ENCODE measurements at regions not wholly inside any gene's neighbourhood (a gene's known extent, or its start where the extent isn't known, plus 50 kb on each side); places are given as distances from the start of the nearest gene placed in this dataset.

- Histone ChIP-seq H3K79me2 (ENCODE audit: insufficient read depth, low read length) (no peaks in the 10 kb centered on the region), H3K4me1 (ENCODE audit: control insufficient read depth in 1 of 2, insufficient read depth in 2 of 2, low read length in 2 of 2) (no peaks in the 10 kb centered on the region), H3K27ac (ENCODE audit: low read depth in 1 of 2, low read length in 2 of 2) (no peak overlapping the region), H3K4me3 (replicated peaks in 1 of 3; ENCODE audit: low read depth in 2 of 3, low read length in 3 of 3) (no peak overlapping the region), H3K9me3 (replicated peaks in 1 of 2; ENCODE audit: control insufficient read depth in 1 of 2, insufficient read depth in 1 of 2, low read length in 2 of 2) (peaks cover 4 to 5% of the 10 kb centered on the region in 2 donors), H3K27me3 (ENCODE audit: control insufficient read depth in 2 of 2, insufficient read depth in 2 of 2, low read length in 2 of 2) (no peaks in the 10 kb centered on the region), H3K4me2 (replicated peaks; ENCODE audit: extremely low read depth, low read length, poor library complexity, severe bottlenecking) (no peak overlapping the region), H2AFZ (ENCODE audit: insufficient read depth, low read depth, low read length, poor library complexity, severe bottlenecking) (no peak overlapping the region), H3K36me3 (replicated peaks in 1 of 2; ENCODE audit: control insufficient read depth in 1 of 2, insufficient read depth in 2 of 2, low read length in 2 of 2) (no peaks in the 10 kb centered on the region), H4K20me1 (ENCODE audit: insufficient read depth, low read length) (no peaks in the 10 kb centered on the region), H3K9ac (ENCODE audit: insufficient read depth, low read length, poor library complexity, severe bottlenecking) (no peak overlapping the region)
- H3K27me3 Mint-ChIP-seq (ENCODE audit: low read depth in 3 of 3) = no peaks in the 10 kb centered on the region
- H3K9me3 Mint-ChIP-seq = peaks cover 0 to 4% (median 2%) of the 10 kb centered on the region in 7 donors
- no CpG with 5 or more reads among the region's 1 CpG for WGBS (ENCODE audit: insufficient coverage)
- DNase-seq = no peak
- no peak overlapping the region for H3K27ac Mint-ChIP-seq
- TF ChIP-seq CTCF (IDR thresholded peaks at IDR 0.05) = no peak
- intact Hi-C loops (cut with micrococcal nuclease) = no loop called here
- H3K36me3 Mint-ChIP-seq = no peaks in the 10 kb centered on the region
- no peak overlapping the region for H3K4me3 Mint-ChIP-seq
- no peaks in the 10 kb centered on the region for H3K4me1 Mint-ChIP-seq
Observed at GRCh38 chr3:1552831-1553230, 460.0 kb downstream of the CNTN6 start.

DNA sequence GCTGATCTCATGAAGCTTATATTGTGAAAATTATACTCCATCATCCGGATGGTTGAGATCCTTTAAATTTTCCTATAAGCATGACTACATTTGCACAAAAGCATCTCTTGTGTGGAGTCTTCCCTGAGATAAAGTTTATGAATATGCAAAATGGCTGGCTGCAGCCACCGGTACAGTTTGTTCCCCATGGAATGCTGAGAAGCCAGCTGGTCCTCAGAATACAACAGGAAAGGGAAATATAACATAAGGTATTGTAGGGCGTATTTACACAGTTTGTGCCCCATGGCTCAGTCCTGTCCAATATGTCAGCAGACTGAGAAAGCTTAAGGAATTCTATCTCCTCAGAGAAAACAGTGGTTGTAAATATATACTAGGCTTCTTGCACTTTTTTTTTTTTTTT lies 468.6 kb downstream of the CNTN6 start:
- Mint-ChIP-seq H3K4me3 (no peak overlapping the region), H3K27ac (no peak overlapping the region), H3K9me3 (peaks cover 0 to 9% (median 4%) of the 10 kb centered on the region in 7 donors), H3K36me3 (no peaks in the 10 kb centered on the region), H3K4me1 (no peaks in the 10 kb centered on the region), H3K27me3 (ENCODE audit: low read depth in 3 of 3) (no peaks in the 10 kb centered on the region)
- H3K4me1 ChIP-seq (ENCODE audit: control insufficient read depth in 1 of 2, insufficient read depth in 2 of 2, low read length in 2 of 2) = no peaks in the 10 kb centered on the region
- no peak for DNase-seq
- no peaks in the 10 kb centered on the region for H4K20me1 ChIP-seq (ENCODE audit: insufficient read depth, low read length)
- no peaks in the 10 kb centered on the region for H3K79me2 ChIP-seq (ENCODE audit: insufficient read depth, low read length)
- intact Hi-C loops (cut with micrococcal nuclease) = no loop called here
- peaks cover 4 to 8% of the 10 kb centered on the region in 2 donors for H3K9me3 ChIP-seq (replicated peaks in 1 of 2; ENCODE audit: control insufficient read depth in 1 of 2, insufficient read depth in 1 of 2, low read length in 2 of 2)
- 86% methylated on average over 1 of the region's 3 CpGs for WGBS (ENCODE audit: insufficient coverage)
- no peaks in the 10 kb centered on the region for H3K36me3 ChIP-seq (replicated peaks in 1 of 2; ENCODE audit: control insufficient read depth in 1 of 2, insufficient read depth in 2 of 2, low read length in 2 of 2)
- H3K4me2 ChIP-seq (replicated peaks; ENCODE audit: extremely low read depth, low read length, poor library complexity, severe bottlenecking) = no peak overlapping the region
- no peak overlapping the region for H3K27ac ChIP-seq (ENCODE audit: low read depth in 1 of 2, low read length in 2 of 2)
- TF ChIP-seq CTCF (IDR thresholded peaks at IDR 0.05) = no peak
- no peak overlapping the region for H2AFZ ChIP-seq (ENCODE audit: insufficient read depth, low read depth, low read length, poor library complexity, severe bottlenecking)
- no peak overlapping the region for H3K4me3 ChIP-seq (replicated peaks in 1 of 3; ENCODE audit: low read depth in 2 of 3, low read length in 3 of 3)
- no peaks in the 10 kb centered on the region for H3K27me3 ChIP-seq (ENCODE audit: control insufficient read depth in 2 of 2, insufficient read depth in 2 of 2, low read length in 2 of 2)
- H3K9ac ChIP-seq (ENCODE audit: insufficient read depth, low read length, poor library complexity, severe bottlenecking) = no peak overlapping the region
